ENCODE measurements at regions not wholly inside any gene's neighbourhood (a gene's known extent, or its start where the extent isn't known, plus 50 kb on each side); places are given as distances from the start of the nearest gene placed in this dataset.

- no peak for DNase-seq (ENCODE audit: low read depth)
- no peak overlapping the region for H3K4me3 ChIP-seq (ENCODE audit: low read length)
- TF ChIP-seq CTCF (IDR thresholded peaks at IDR 0.05; ENCODE audit: insufficient read depth, low read depth, low read length, missing control alignments) = no peak
Observed at GRCh38 chr7:51732116-51732515, 415.5 kb upstream of the COBL start.

- no peak for TF ChIP-seq CTCF (IDR thresholded peaks at IDR 0.05; ENCODE audit: insufficient read depth, low read depth, low read length, missing control alignments)
- DNase-seq (ENCODE audit: low read depth) = no peak
- H3K4me3 ChIP-seq (ENCODE audit: low read length) = no peak overlapping the region
Observed at GRCh38 chr7:51731075-51731474, 414.5 kb upstream of the COBL start.

- no peak for DNase-seq (ENCODE audit: low read depth)
- TF ChIP-seq CTCF (IDR thresholded peaks at IDR 0.05; ENCODE audit: insufficient read depth, low read depth, low read length, missing control alignments) = no peak
- H3K4me3 ChIP-seq (ENCODE audit: low read length) = no peak overlapping the region
Observed at GRCh38 chr7:51727441-51727840, 410.8 kb upstream of the COBL start.

- TF ChIP-seq CTCF (IDR thresholded peaks at IDR 0.05; ENCODE audit: insufficient read depth, low read depth, low read length, missing control alignments) = no peak
- no peak for DNase-seq (ENCODE audit: low read depth)
- H3K4me3 ChIP-seq (ENCODE audit: low read length) = no peak overlapping the region
Observed at GRCh38 chr7:51706851-51707250, 390.2 kb upstream of the COBL start.

GRCh38 chr7:51705701-51706100 is 389.1 kb upstream of the COBL start:
- H3K4me3 ChIP-seq (ENCODE audit: low read length) = no peak overlapping the region
- no peak for DNase-seq (ENCODE audit: low read depth)
- TF ChIP-seq CTCF (IDR thresholded peaks at IDR 0.05; ENCODE audit: insufficient read depth, low read depth, low read length, missing control alignments) = no peak

GRCh38 chr7:51702673-51703072 is 386.1 kb upstream of the COBL start:
- DNase-seq (ENCODE audit: low read depth) = no peak
- TF ChIP-seq CTCF (IDR thresholded peaks at IDR 0.05; ENCODE audit: insufficient read depth, low read depth, low read length, missing control alignments) = no peak
- H3K4me3 ChIP-seq (ENCODE audit: low read length) = no peak overlapping the region

GRCh38 chr7:51701935-51702334 is 385.3 kb upstream of the COBL start:
- DNase-seq (ENCODE audit: low read depth) = no peak
- H3K4me3 ChIP-seq (ENCODE audit: low read length) = no peak overlapping the region
- no peak for TF ChIP-seq CTCF (IDR thresholded peaks at IDR 0.05; ENCODE audit: insufficient read depth, low read depth, low read length, missing control alignments)

Data from epithelial cell of esophagus (primary cell).